Fibroblast of lung (primary cell): ENCODE measurements at regions not wholly inside any gene's neighbourhood (a gene's known extent, or its start where the extent isn't known, plus 50 kb on each side); places are given as distances from the start of the nearest gene placed in this dataset.

Experiments used
- DNase-seq, 2 donors: peaks; one replicate each; pipeline versions ENCODE4 v3.0.0 to v3.0.0-alpha.2; 2010; ENCODE audit warnings: low read depth in 2 of 2
- H2AFZ ChIP-seq: 2 replicates; pipeline ENCODE4 v1.5.1; 2012; ENCODE audit warnings: low read length, control low read depth, inconsistent platforms
- H3K27ac ChIP-seq: 2 replicates; pipeline ENCODE4 v1.5.1; 2011; ENCODE audit warnings: low read length, control low read depth; ENCODE audit not compliant: insufficient read depth
- H3K27me3 ChIP-seq: 2 replicates; pipeline ENCODE4 v1.5.1; 2011; ENCODE audit warnings: mild to moderate bottlenecking, low read length; ENCODE audit not compliant: control insufficient read depth, insufficient read depth
- H3K36me3 ChIP-seq: 2 replicates; pipeline ENCODE4 v1.5.1; 2011; ENCODE audit warnings: low read length; ENCODE audit not compliant: control insufficient read depth, insufficient read depth
- H3K4me1 ChIP-seq: 2 replicates; pipeline ENCODE4 v1.5.1; 2011; ENCODE audit warnings: low read length; ENCODE audit not compliant: control insufficient read depth, insufficient read depth; ENCODE audit errors: extremely low read depth
- H3K4me2 ChIP-seq: 2 replicates; pipeline ENCODE4 v1.5.1; 2011; ENCODE audit warnings: low read length, control low read depth; ENCODE audit not compliant: insufficient read depth; ENCODE audit errors: extremely low read depth
- H3K4me3 ChIP-seq, 4 experiments: fragments of 200-600 bp in 1 of 4; sonication (generic) in 1 of 4; replicated peaks in 1 of 4; 2 replicates each; pipeline ENCODE4 v1.5.1; 2011 to 2016; ENCODE audit warnings: low read length in 4 of 4, low read depth in 3 of 4, mild to moderate bottlenecking in 3 of 4, control low read depth in 2 of 4, inconsistent platforms in 1 of 4, mixed read lengths in 1 of 4; ENCODE audit not compliant: insufficient read depth in 1 of 4; ENCODE audit errors: control extremely low read depth in 1 of 4
- H3K79me2 ChIP-seq: 2 replicates; pipeline ENCODE4 v1.5.1; 2012; ENCODE audit warnings: mild to moderate bottlenecking, low read length, inconsistent platforms; ENCODE audit not compliant: control insufficient read depth, insufficient read depth
- H3K9ac ChIP-seq: 2 replicates; pipeline ENCODE4 v1.5.1; 2011; ENCODE audit warnings: mild to moderate bottlenecking, low read length, control low read depth; ENCODE audit not compliant: insufficient read depth
- H3K9me3 ChIP-seq: 2 replicates; pipeline ENCODE4 v1.5.1; 2012; ENCODE audit warnings: low read depth, low read length; ENCODE audit not compliant: control insufficient read depth, insufficient read depth
- H4K20me1 ChIP-seq: 2 replicates; pipeline ENCODE4 v1.5.1; 2011; ENCODE audit warnings: low read length; ENCODE audit not compliant: control insufficient read depth, insufficient read depth; ENCODE audit errors: extremely low read depth
- EZH2 ChIP-seq: IDR thresholded peaks from 2 replicates; pipeline ENCODE4 v1.5.1; 2012; ENCODE audit warnings: low read length, control low read depth, mild to moderate bottlenecking; ENCODE audit errors: missing control alignments
- TF ChIP-seq, protein P1 (sequence below), 2 donors: IDR thresholded peaks in 1 of 2; conservative IDR thresholded peaks in 1 of 2; 1 replicate in 1 of 2; 2 replicates in 1 of 2; pipeline ENCODE4 v1.5.1; 2011 to 2012; ENCODE audit warnings: low read length in 2 of 2, control low read depth in 1 of 2, inconsistent platforms in 1 of 2, low read depth in 1 of 2, mild to moderate bottlenecking in 1 of 2

DNA sequence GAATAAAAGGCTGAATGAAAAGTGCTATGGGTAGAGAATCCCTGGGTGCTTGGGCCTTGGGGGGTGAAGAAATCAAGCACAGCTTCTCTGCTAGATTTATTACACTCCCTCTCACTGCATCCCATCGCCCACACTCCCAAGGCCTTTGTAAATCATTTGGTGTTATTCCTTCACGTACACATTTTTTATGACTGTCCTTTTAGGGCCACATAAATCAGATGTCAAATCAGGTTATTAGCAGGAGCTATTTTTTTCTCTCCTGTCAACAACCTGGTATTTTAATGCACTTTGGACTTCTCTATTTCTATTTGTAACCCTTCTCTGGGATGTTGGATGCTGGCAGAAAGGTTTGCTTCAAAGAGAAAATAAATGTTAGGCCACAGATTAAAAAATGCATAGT, 408.8 kb downstream of the INSC start:
- Histone ChIP-seq H3K4me1 (no peaks in the 10 kb centered on the region), H2AFZ (no peak overlapping the region), H3K4me3 (no peak overlapping the region), H3K36me3 (no peaks in the 10 kb centered on the region), H3K27ac (no peak overlapping the region), H3K27me3 (no peaks in the 10 kb centered on the region), H3K9ac (no peak overlapping the region), H3K79me2 (no peaks in the 10 kb centered on the region), H4K20me1 (no peaks in the 10 kb centered on the region), H3K4me2 (no peak overlapping the region), H3K9me3 (no peaks in the 10 kb centered on the region)
- no peak for TF ChIP-seq EZH2
- TF ChIP-seq, protein P1, sequence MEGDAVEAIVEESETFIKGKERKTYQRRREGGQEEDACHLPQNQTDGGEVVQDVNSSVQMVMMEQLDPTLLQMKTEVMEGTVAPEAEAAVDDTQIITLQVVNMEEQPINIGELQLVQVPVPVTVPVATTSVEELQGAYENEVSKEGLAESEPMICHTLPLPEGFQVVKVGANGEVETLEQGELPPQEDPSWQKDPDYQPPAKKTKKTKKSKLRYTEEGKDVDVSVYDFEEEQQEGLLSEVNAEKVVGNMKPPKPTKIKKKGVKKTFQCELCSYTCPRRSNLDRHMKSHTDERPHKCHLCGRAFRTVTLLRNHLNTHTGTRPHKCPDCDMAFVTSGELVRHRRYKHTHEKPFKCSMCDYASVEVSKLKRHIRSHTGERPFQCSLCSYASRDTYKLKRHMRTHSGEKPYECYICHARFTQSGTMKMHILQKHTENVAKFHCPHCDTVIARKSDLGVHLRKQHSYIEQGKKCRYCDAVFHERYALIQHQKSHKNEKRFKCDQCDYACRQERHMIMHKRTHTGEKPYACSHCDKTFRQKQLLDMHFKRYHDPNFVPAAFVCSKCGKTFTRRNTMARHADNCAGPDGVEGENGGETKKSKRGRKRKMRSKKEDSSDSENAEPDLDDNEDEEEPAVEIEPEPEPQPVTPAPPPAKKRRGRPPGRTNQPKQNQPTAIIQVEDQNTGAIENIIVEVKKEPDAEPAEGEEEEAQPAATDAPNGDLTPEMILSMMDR (conservative IDR thresholded peaks at IDR 0.05 in 1 of 2, IDR thresholded peaks at IDR 0.05 in 1 of 2; ENCODE audit: low read depth in 1 of 2, low read length in 2 of 2), result no peak
- no peak for DNase-seq

DNA sequence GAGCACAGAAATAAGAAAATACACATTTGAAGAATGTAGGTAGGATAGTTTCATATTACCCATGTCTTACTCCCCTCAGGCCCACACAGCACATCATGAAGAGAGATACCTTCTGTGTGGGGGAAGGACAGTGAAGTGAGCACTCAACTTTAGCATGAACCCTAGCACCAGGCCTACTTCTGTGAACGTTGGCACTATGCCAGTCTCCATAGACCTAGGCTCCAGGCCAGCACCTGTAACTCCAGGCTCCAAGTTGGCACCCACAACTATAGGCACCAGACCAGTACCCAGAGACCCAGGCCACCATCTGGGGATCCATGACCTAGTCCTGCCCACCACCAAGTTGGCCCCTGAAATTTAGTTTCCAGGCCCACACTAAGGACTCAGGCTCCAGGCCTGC, 410.9 kb downstream of the INSC start:
- Histone ChIP-seq H3K27me3 (no peaks in the 10 kb centered on the region), H3K9me3 (no peaks in the 10 kb centered on the region), H3K36me3 (no peaks in the 10 kb centered on the region), H4K20me1 (no peaks in the 10 kb centered on the region), H3K27ac (no peak overlapping the region), H3K4me2 (no peak overlapping the region), H3K79me2 (no peaks in the 10 kb centered on the region), H3K4me1 (no peaks in the 10 kb centered on the region), H2AFZ (no peak overlapping the region), H3K4me3 (no peak overlapping the region), H3K9ac (no peak overlapping the region)
- TF ChIP-seq, protein P1 (conservative IDR thresholded peaks at IDR 0.05 in 1 of 2, IDR thresholded peaks at IDR 0.05 in 1 of 2; ENCODE audit: low read depth in 1 of 2, low read length in 2 of 2), result no peak
- no peak for TF ChIP-seq EZH2
- DNase-seq, result no peak

DNA sequence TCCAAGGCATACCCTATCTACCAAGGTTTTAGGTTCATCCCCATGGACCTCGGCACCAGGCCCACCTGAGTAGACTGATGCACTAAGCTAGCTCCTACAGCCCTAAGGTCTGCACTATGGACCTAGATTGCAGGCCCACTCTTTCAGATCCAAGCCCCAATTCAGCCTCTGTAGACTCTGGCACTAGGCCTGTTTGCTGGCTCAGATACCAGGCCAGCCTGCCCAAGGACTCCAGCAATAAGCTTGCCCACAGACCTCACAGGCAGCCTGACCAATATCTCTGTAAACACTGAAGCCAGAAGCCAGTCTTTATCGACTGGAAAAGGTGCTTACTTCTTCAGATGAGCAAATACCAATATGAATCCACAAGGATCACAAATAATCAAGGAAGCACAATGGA, 411.3 kb downstream of the INSC start:
- no peaks in the 10 kb centered on the region for H3K27me3 ChIP-seq
- H3K27ac ChIP-seq, result no peak overlapping the region
- no peaks in the 10 kb centered on the region for H3K36me3 ChIP-seq
- H3K9me3 ChIP-seq, result no peaks in the 10 kb centered on the region
- no peaks in the 10 kb centered on the region for H3K79me2 ChIP-seq
- no peaks in the 10 kb centered on the region for H3K4me1 ChIP-seq
- no peak overlapping the region for H3K4me2 ChIP-seq
- no peak for TF ChIP-seq EZH2
- TF ChIP-seq, protein P1 (conservative IDR thresholded peaks at IDR 0.05 in 1 of 2, IDR thresholded peaks at IDR 0.05 in 1 of 2; ENCODE audit: low read depth in 1 of 2, low read length in 2 of 2), result no peak
- H2AFZ ChIP-seq, result no peak overlapping the region
- DNase-seq, result no peak
- H3K4me3 ChIP-seq, result no peak overlapping the region
- H4K20me1 ChIP-seq, result no peaks in the 10 kb centered on the region
- no peak overlapping the region for H3K9ac ChIP-seq
